Naive thymus-derived CD4-positive, alpha-beta T cell (primary cell): ENCODE measurements at regions not wholly inside any gene's neighbourhood (a gene's known extent, or its start where the extent isn't known, plus 50 kb on each side); places are given as distances from the start of the nearest gene placed in this dataset.

Experiments
- ATAC-seq: fragments of 150-1000 bp; cut with Tn5 transposase; 2 replicates; pipeline ENCODE4 v1.10.0; 2021; ENCODE audit warnings: mild to moderate bottlenecking, moderate library complexity
- CTCF ChIA-PET: fragments of 350-600 bp; sonication (Branson Sonifier 250); formaldehyde crosslinking; loops from one replicate; lab custom pipeline; 2021; ENCODE audit warnings: antibody characterized with exemption; lab: Charles Lee
- POLR2A ChIA-PET: fragments of 350-600 bp; sonication (Branson Sonifier 250); formaldehyde crosslinking; loops from one replicate; lab custom pipeline; 2021; ENCODE audit warnings: antibody characterized with exemption, inconsistent platforms; lab: Charles Lee
- DNase-seq, 9 donors: peaks; one replicate each; pipeline versions ENCODE4 v3.0.0 to v3.0.0-alpha.2; 2020 to 2022; ENCODE audit warnings: mixed read lengths in 1 of 9
- H3K27ac ChIP-seq: one replicate; pipeline ENCODE4 v1.7.0; 2013; ENCODE audit warnings: mild to moderate bottlenecking, low read depth, low read length, moderate library complexity
- H3K27me3 ChIP-seq, 2 donors: one replicate each; pipeline ENCODE4 v1.7.0; 2013; ENCODE audit warnings: low read length in 2 of 2, mild to moderate bottlenecking in 2 of 2, moderate library complexity in 2 of 2; ENCODE audit not compliant: control insufficient read depth in 2 of 2, insufficient read depth in 2 of 2
- H3K36me3 ChIP-seq, 3 experiments: 1 replicate in 2 of 3; 2 replicates in 1 of 3; pipeline ENCODE4 v1.7.0; 2013; ENCODE audit warnings: low read length in 3 of 3, mild to moderate bottlenecking in 3 of 3, moderate library complexity in 1 of 3; ENCODE audit not compliant: insufficient read depth in 3 of 3, control insufficient read depth in 2 of 3
- H3K4me1 ChIP-seq, 2 donors: one replicate each; pipeline ENCODE4 v1.7.0; 2013; ENCODE audit warnings: low read length in 2 of 2, mild to moderate bottlenecking in 2 of 2, moderate library complexity in 1 of 2; ENCODE audit not compliant: control insufficient read depth in 2 of 2, insufficient read depth in 2 of 2
- H3K4me3 ChIP-seq: 2 replicates; pipeline ENCODE4 v1.7.0; 2013; ENCODE audit warnings: mild to moderate bottlenecking, low read length
- H3K9me3 ChIP-seq, 3 experiments: 1 replicate in 2 of 3; 2 replicates in 1 of 3; pipeline ENCODE4 v1.7.0; 2013; ENCODE audit warnings: low read length in 3 of 3; ENCODE audit not compliant: control insufficient read depth in 2 of 3
- H3K27ac Mint-ChIP-seq, 9 donors: one replicate each; pipeline ENCODE4 v1.8.0; 2020 to 2022; ENCODE audit warnings: mixed read lengths in 9 of 9, mild to moderate bottlenecking in 8 of 9, moderate library complexity in 5 of 9, inconsistent platforms in 2 of 9
- H3K27me3 Mint-ChIP-seq, 5 donors: one replicate each; pipeline ENCODE4 v1.8.0; 2021 to 2022; ENCODE audit warnings: mixed read lengths in 5 of 5, mild to moderate bottlenecking in 1 of 5
- H3K36me3 Mint-ChIP-seq, 5 donors: one replicate each; pipeline ENCODE4 v1.8.0; 2020 to 2022; ENCODE audit warnings: mixed read lengths in 5 of 5, mild to moderate bottlenecking in 3 of 5, inconsistent platforms in 1 of 5
- H3K4me1 Mint-ChIP-seq, 7 donors: one replicate each; pipeline ENCODE4 v1.8.0; 2020 to 2022; ENCODE audit warnings: mixed read lengths in 7 of 7, mild to moderate bottlenecking in 3 of 7, inconsistent platforms in 1 of 7
- H3K4me3 Mint-ChIP-seq, 10 donors: one replicate each; pipeline ENCODE4 v1.8.0; 2020 to 2022; ENCODE audit warnings: mild to moderate bottlenecking in 10 of 10, mixed read lengths in 10 of 10, moderate library complexity in 6 of 10, inconsistent platforms in 2 of 10
- H3K9me3 Mint-ChIP-seq, 11 donors: one replicate each; pipeline ENCODE4 v1.8.0; 2020 to 2022; ENCODE audit warnings: mixed read lengths in 11 of 11, mild to moderate bottlenecking in 4 of 11, inconsistent platforms in 1 of 11, moderate library complexity in 1 of 11
- intact Hi-C, 2 donors: fragments of 100-400 bp; cut with micrococcal nuclease; formaldehyde crosslinking; loops; one replicate each; pipeline ENCODE4 v1.15.1; 2023

GRCh38 chr7:119665796-119666195 lies 607.2 kb upstream of the KCND2 start:
- H3K36me3 Mint-ChIP-seq, result no peaks in the 10 kb centered on the region
- intact Hi-C loops, result no loop called here
- Histone ChIP-seq H3K9me3 (no peaks in the 10 kb centered on the region), H3K27me3 (no peaks in the 10 kb centered on the region), H3K36me3 (no peaks in the 10 kb centered on the region), H3K27ac (no peak overlapping the region), H3K4me1 (no peaks in the 10 kb centered on the region), H3K4me3 (no peak overlapping the region)
- ATAC-seq (no peak), DNase-seq (no peak)
- H3K27ac Mint-ChIP-seq, result no peak overlapping the region
- H3K4me3 Mint-ChIP-seq, result no peak overlapping the region
- ChIA-PET POLR2A (no interaction called here), CTCF (no interaction called here)
- no peaks in the 10 kb centered on the region for H3K27me3 Mint-ChIP-seq
- peaks cover 0 to 32% (median 6%) of the 10 kb centered on the region in 11 donors for H3K9me3 Mint-ChIP-seq
- no peaks in the 10 kb centered on the region for H3K4me1 Mint-ChIP-seq

- peaks cover 0 to 23% (median 3%) of the 10 kb centered on the region in 11 donors for H3K9me3 Mint-ChIP-seq
Measured at GRCh38 chr7:119681336-119681735, 591.6 kb upstream of the KCND2 start.

GRCh38 chr7:119684763-119685162 lies 588.2 kb upstream of the KCND2 start:
- no peaks in the 10 kb centered on the region for H3K36me3 Mint-ChIP-seq
- POLR2A ChIA-PET, result no interaction called here
- Histone ChIP-seq H3K4me3 (no peak overlapping the region), H3K27me3 (no peaks in the 10 kb centered on the region), H3K36me3 (no peaks in the 10 kb centered on the region), H3K27ac (no peak overlapping the region), H3K4me1 (no peaks in the 10 kb centered on the region), H3K9me3 (no peaks in the 10 kb centered on the region)
- no peaks in the 10 kb centered on the region for H3K4me1 Mint-ChIP-seq
- DNase-seq (no peak), ATAC-seq (no peak)
- no peaks in the 10 kb centered on the region for H3K27me3 Mint-ChIP-seq
- intact Hi-C loops, result no loop called here
- CTCF ChIA-PET, result no interaction called here
- peaks cover 0 to 17% (median 2%) of the 10 kb centered on the region in 11 donors for H3K9me3 Mint-ChIP-seq
- H3K27ac Mint-ChIP-seq, result no peak overlapping the region
- H3K4me3 Mint-ChIP-seq, result no peak overlapping the region

More at GRCh38 chr7:119681336-119681735, 591.6 kb upstream of the KCND2 start:
- Mint-ChIP-seq H3K4me3 (no peak overlapping the region), H3K27ac (no peak overlapping the region), H3K36me3 (no peaks in the 10 kb centered on the region), H3K4me1 (no peaks in the 10 kb centered on the region), H3K27me3 (no peaks in the 10 kb centered on the region)
- ATAC-seq (no peak), DNase-seq (no peak)
- Histone ChIP-seq H3K4me3 (no peak overlapping the region), H3K27ac (no peak overlapping the region), H3K9me3 (no peaks in the 10 kb centered on the region), H3K27me3 (no peaks in the 10 kb centered on the region), H3K4me1 (no peaks in the 10 kb centered on the region), H3K36me3 (no peaks in the 10 kb centered on the region)
- intact Hi-C loops, result no loop called here
- POLR2A ChIA-PET, result no interaction called here
- CTCF ChIA-PET, result no interaction called here

GRCh38 chr7:119685906-119686305 lies 587.1 kb upstream of the KCND2 start:
- H3K36me3 ChIP-seq, result no peaks in the 10 kb centered on the region
- Mint-ChIP-seq H3K27me3 (no peaks in the 10 kb centered on the region), H3K4me3 (no peak overlapping the region), H3K4me1 (no peaks in the 10 kb centered on the region), H3K9me3 (peaks cover 0 to 14% (median 2%) of the 10 kb centered on the region in 11 donors), H3K27ac (no peak overlapping the region), H3K36me3 (no peaks in the 10 kb centered on the region)
- H3K27me3 ChIP-seq, result no peaks in the 10 kb centered on the region
- intact Hi-C loops, result no loop called here
- H3K4me3 ChIP-seq, result no peak overlapping the region
- H3K4me1 ChIP-seq, result no peaks in the 10 kb centered on the region
- H3K9me3 ChIP-seq, result no peaks in the 10 kb centered on the region
- H3K27ac ChIP-seq, result no peak overlapping the region
- DNase-seq (no peak), ATAC-seq (no peak)
- ChIA-PET CTCF (interaction anchor here (0.7 kb wide), 1 partner anchor 1194 kb away, joined by 3 read pairs; no protein-coding TSS in a partner anchor), POLR2A (no interaction called here)

- no peak overlapping the region for H3K4me3 ChIP-seq
- H3K27ac Mint-ChIP-seq, result no peak overlapping the region
- intact Hi-C loops, result no loop called here
Measured at GRCh38 chr7:119688831-119689230, 584.1 kb upstream of the KCND2 start.

GRCh38 chr7:119692541-119692940 lies 580.4 kb upstream of the KCND2 start:
- Histone ChIP-seq H3K36me3 (no peaks in the 10 kb centered on the region), H3K4me1 (no peaks in the 10 kb centered on the region), H3K9me3 (peaks cover 0 to 3% (median 0%) of the 10 kb centered on the region in 3 experiments), H3K27me3 (no peaks in the 10 kb centered on the region), H3K27ac (no peak overlapping the region), H3K4me3 (no peak overlapping the region)
- H3K27ac Mint-ChIP-seq, result no peak overlapping the region
- DNase-seq (no peak), ATAC-seq (no peak)
- H3K9me3 Mint-ChIP-seq, result peaks cover 0 to 20% (median 3%) of the 10 kb centered on the region in 11 donors
- ChIA-PET CTCF (no interaction called here), POLR2A (no interaction called here)
- no peak overlapping the region for H3K4me3 Mint-ChIP-seq
- H3K4me1 Mint-ChIP-seq, result no peaks in the 10 kb centered on the region
- intact Hi-C loops, result no loop called here
- no peaks in the 10 kb centered on the region for H3K36me3 Mint-ChIP-seq
- H3K27me3 Mint-ChIP-seq, result no peaks in the 10 kb centered on the region

More at GRCh38 chr7:119688831-119689230, 584.1 kb upstream of the KCND2 start:
- DNase-seq (no peak), ATAC-seq (no peak)
- CTCF ChIA-PET, result no interaction called here
- Histone ChIP-seq H3K36me3 (no peaks in the 10 kb centered on the region), H3K27ac (no peak overlapping the region), H3K27me3 (no peaks in the 10 kb centered on the region), H3K4me1 (no peaks in the 10 kb centered on the region), H3K9me3 (peaks cover 0 to 2% (median 0%) of the 10 kb centered on the region in 3 experiments)
- Mint-ChIP-seq H3K4me3 (no peak overlapping the region), H3K36me3 (no peaks in the 10 kb centered on the region), H3K4me1 (no peaks in the 10 kb centered on the region), H3K9me3 (peaks cover 0 to 16% (median 0%) of the 10 kb centered on the region in 11 donors), H3K27me3 (no peaks in the 10 kb centered on the region)
- POLR2A ChIA-PET, result no interaction called here

GRCh38 chr7:119694506-119694905 lies 578.5 kb upstream of the KCND2 start:
- Mint-ChIP-seq H3K4me3 (no peak overlapping the region), H3K27me3 (no peaks in the 10 kb centered on the region), H3K36me3 (no peaks in the 10 kb centered on the region), H3K9me3 (peaks cover 0 to 31% (median 3%) of the 10 kb centered on the region in 11 donors), H3K27ac (no peak overlapping the region), H3K4me1 (no peaks in the 10 kb centered on the region)
- H3K9me3 ChIP-seq, result peaks cover 0 to 3% (median 0%) of the 10 kb centered on the region in 3 experiments
- intact Hi-C loops, result no loop called here
- ChIA-PET POLR2A (no interaction called here), CTCF (no interaction called here)
- ATAC-seq (no peak), DNase-seq (no peak)
- H3K4me1 ChIP-seq, result no peaks in the 10 kb centered on the region
- no peaks in the 10 kb centered on the region for H3K27me3 ChIP-seq
- H3K36me3 ChIP-seq, result no peaks in the 10 kb centered on the region
- no peak overlapping the region for H3K4me3 ChIP-seq
- no peak overlapping the region for H3K27ac ChIP-seq
